ENCODE measurements at regions not wholly inside any gene's neighbourhood (a gene's known extent, or its start where the extent isn't known, plus 50 kb on each side); places are given as distances from the start of the nearest gene placed in this dataset.
"Not testable (repeated sequence)": the region's sequence is repeated elsewhere in the genome, so short reads cannot be mapped to it uniquely, and the experiment has no call there.

DNA sequence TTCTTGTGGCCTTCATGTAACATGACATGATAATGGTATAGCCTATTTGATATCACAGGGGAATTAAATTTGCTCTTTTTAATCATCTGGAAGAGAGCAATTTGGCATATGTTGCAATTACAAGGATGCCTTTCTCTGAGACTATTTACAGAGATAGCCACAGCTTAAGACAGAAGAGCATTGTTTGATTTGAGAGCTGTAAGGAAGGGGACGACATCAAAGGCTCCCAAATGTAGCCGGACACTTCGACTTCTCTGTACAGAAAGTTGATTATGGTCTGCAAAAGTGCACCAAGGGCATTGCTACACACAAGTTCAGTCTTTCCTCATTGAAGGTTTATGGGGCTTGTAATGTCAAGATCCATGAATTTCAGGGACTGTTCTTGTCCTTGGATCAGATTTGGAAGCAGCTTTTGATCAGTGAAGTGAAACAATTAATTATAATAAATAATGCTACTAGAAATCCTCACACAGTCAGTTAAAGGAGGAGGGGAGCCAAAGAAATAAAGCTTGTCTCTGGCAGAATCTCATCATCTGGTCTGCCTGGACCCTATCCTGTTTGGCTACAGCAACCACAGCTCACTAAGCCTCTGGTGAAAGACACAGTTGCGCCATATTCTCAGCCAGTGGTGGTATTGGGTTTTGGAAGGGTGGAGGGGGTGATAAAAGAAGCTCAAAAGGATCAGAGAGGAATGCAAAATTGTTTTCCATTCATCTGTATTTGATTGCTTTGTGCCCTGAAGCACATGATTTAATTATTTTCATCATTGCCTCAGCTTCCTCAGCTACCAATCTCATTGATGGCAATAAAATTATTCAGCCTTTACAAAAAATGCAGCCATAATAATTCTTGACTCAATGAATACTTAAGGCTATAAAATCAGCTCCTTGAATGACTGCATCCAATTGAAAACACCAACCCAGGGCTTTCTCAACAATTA, 654.3 kb upstream of the LCORL start:
- DNase-seq (ENCODE audit: low read depth) = no peak

DNA sequence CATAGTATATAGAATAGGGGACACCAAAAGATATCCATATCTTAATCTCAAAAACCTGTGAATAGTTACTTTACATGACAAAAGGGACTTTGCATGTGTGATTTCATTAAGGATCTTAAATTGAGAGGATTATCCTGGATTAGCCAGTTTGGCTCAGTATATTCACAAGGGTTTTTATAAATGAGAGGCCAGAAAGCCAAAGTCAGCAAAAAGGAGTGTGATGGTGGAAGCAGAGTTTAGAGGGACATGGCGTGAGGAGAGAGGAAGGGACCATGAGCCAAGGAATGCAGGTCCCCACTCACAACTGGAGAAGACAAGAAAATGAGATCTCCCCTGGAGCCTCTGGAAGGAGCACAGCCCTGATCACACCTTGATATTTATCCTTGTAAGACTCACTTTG, 648.5 kb upstream of the LCORL start:
- DNase-seq (ENCODE audit: low read depth) = no peak

DNA sequence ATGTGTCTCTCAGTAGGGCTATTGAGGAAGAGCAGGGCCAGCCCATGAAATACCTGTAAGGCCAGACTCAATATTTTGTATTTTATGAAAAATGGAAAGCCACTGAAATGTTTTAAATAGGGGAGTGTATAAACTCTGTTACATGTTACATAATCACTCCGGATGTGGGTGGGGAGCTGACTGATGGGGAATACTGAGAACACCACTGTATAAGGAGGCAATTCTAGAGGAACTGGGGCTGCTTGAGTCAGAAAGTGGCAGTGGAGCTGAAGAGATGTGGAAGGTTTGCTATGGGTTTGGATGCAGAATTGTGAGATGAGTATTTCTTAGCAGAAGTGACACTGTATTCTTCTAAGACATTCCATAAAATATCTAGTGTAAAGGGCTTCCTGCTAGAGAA, 647.8 kb upstream of the LCORL start:
- no peak for DNase-seq (ENCODE audit: low read depth)

DNA sequence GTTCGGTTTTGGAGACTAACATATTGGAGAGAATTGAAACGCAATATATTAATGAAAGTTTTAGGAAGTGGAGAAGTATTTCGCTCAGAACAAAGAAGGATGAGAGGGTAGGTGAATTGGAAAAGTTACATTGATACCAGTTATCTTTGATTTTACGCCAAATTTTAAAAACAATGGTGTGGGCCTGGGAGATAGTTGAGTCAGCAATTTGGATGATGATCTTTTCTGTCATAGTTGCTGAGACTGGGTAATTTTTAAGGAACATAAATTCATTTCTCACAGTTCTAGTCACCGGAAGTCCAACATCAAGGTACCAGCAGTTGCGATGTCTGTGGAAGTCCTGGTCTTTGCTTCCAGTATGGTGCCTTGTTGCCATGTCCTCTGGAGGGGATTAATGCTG, 644.8 kb upstream of the LCORL start:
- no peak for DNase-seq (ENCODE audit: low read depth)

DNA sequence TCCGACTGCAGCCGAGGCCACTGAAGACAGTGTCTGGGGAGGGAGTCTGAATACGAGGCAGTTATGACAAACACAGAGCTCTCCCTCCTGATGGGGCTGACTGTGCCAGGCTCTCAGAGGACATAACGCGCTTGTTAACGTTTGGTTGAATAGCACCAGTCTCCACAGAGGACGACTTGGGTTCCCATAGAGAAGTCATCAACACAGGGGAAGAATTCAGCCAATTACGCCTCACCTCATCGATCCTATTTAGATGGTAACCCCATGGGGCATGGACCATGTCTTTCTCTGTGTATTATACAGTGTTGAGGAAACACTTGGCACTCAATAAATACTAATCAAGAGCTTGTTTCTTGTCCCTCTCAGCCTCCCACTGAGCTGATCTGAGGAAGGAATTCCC, 642.6 kb upstream of the LCORL start:
- no peak for DNase-seq (ENCODE audit: low read depth)

DNA sequence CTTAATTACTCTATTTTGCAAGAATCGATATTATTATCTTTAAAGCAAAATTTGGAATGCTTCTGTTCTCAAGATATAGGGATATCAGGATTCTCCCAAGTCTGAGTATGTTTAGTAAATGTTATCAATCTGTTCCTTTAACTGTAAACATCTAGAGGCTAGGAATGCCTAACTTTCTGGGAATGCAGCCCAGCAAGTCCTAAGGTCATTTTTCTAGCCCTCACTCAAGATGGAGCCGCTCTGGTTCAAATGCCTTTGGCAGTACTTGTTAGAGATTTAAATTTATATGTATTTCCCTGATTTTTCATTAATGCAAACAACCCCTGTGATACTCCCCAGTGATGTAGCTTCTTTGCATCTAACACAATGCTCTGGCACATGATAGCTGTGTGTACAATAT, 623.8 kb upstream of the LCORL start:
- DNase-seq (ENCODE audit: low read depth) = no peak

DNA sequence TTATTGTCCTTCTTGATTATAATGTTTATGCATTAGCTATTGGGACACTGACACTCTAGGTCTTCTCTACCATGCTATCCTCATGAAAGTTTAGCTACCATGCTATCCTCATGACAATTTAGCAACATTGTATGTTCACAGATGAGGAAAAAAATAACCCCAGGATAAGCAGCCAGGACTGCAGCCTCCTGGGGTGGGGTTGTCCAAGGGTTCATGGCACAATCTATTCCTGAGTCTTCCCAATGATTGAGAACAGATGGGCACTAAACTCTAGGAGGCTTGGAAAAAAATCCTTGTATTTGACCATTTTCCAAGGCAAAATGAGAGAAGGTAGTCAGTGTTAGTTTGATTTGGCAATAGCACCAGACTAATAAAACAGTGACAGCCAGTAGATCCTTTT, 619.8 kb upstream of the LCORL start:
- no peak for DNase-seq (ENCODE audit: low read depth)

DNA sequence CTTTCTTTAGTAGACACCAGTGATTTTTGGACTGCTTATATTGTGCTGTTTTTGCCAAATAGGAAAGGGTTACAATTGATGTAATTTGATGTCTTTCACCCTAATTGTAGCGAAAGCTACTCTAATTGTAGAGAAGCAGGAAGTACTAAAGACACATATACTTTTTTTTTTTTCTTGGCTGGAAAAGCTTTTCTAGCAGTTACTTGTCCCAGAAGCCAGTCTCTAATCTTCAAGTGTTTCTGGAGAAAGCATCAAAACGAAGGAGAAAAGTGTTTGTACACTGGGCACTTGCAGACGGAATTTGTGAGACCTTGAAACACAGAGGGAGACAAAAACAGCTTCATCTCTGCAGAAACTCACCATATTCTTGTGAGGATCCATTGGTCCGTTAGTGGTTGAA, 616.5 kb upstream of the LCORL start:
- DNase-seq (ENCODE audit: low read depth) = no peak

DNA sequence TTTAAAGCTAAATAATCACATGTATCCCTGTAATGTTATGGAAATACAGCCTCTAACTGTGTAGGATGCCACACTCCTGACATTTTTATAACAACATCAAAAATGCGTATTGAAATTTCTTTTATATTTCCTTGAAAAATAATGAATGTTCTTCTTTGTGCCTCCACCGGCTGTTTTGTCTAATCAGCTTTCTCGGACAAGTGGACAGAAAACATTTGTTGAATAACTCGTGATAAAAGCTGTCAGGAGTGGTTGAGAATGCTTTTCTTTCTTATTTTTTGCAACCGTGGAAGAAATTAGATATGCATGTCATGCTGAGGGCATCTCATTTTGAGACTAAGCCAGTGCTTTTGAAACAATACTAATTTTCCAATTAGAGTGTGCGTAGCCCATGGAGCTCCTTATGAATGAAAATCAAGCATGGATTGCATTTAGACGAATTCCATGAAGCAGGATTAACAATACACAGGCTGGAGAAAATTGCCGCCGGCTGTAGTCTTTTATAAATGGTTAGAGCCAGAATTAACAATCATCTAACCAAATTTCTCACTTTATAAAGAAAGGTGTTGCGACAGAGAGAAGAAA, 614.5 kb upstream of the LCORL start:
- DNase-seq (ENCODE audit: low read depth) = no peak

DNA sequence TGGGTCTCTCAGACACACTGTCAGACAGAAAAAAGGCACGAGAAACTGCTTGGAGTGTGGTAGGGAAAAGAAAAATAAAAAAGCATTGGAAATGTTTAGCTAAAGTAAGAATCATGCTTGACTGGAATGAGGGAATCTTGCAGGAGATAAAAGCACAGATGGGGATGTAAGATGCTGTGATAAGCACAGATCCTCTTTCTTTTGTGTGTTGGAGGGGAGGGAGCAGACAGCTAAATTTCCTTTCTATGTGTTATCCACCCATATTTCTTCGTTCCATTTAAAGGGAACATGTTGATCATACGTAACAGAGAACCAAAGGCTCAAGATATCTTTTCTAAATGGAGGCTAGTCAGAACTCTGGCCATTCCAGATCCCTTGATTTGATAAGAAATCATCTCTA, 614.0 kb upstream of the LCORL start:
- no peak for DNase-seq (ENCODE audit: low read depth)

DNA sequence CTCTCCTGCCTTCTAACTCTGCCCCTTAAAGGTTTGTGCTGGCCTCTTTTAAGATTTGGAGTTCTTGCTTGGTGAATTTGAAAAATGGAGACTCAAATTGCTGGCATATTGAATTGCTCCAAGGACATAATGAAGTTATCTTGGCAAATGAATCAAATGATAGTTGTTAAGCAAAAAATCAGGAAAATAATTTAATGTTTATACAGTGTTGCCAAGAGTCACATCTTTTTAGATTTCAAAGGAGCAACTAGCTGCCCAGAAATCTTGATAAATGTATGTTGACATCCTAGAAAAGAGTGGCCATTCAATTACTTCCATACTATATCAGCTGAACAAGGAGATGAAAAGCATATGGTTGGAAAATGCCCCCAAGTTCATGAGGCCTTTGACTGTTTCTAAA, 610.0 kb upstream of the LCORL start:
- no peak for DNase-seq (ENCODE audit: low read depth)

DNA sequence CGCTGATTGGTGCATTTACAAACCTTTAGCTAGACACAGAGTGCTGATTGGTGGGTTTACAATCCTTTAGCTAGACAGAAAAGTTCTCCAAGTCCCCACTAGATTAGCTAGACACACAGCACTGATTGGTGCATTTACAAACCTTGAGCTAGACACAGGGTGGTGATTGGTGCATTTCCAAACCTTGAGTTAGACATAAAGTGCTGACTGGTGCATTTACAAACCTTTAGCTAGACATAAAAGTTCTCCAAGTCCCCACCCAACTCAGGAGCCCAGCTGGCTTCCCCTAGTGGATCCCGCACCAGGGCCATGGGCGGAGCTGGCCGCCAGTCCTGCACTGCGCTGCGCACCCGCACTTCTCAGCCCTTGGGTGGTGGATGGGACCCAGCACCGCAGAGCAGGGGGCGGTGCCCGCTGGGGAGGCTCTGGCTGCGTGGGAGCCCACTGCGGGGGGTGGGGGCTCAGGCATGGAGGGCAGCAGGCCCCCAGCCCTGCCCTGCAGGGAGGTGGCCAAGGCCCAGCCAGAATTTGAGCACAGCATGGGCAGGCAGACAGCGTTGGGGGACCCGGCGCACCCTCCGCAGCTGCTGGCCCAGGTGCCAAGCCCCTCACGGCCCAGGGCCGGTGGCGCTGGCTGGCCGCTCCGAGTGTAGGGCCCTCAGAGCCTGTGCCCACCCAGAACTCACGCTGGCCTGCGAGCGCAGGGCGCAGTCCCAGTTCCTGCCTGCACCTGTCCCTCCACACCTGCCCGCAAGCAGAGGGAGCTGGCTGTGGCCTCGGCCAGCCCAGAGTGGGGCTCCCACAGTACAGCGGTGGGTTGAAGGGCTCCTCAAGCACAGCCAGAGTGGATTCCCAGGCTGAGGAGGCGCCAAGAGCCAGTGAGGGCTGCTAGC, 608.9 kb upstream of the LCORL start:
- DNase-seq (ENCODE audit: low read depth) = no peak

DNA sequence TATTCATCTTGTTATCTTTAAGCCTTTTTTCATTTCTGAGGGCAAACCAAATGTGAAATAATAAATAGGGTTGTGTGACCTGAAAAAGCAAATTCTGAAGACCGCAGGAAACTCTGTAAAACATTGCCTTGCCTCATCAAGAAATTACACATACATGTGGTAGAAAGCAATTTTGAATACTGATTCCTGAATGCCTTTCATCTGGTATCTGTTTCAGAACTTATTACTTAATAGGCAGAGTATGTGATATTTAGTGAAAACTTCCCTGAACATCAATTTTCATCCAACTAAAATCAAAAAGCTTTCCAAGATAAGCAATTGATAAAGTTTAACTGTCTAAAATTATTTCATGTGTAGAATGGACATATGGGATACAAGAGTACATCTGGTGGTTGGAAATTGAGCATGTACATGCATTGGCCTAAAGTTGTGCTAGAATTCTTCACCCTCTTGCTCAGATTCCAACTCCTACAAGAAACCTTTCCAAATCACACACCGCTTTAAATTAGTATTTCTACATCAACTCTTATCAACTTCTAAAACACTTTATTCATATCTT, 606.0 kb upstream of the LCORL start:
- DNase-seq (ENCODE audit: low read depth) = no peak

DNA sequence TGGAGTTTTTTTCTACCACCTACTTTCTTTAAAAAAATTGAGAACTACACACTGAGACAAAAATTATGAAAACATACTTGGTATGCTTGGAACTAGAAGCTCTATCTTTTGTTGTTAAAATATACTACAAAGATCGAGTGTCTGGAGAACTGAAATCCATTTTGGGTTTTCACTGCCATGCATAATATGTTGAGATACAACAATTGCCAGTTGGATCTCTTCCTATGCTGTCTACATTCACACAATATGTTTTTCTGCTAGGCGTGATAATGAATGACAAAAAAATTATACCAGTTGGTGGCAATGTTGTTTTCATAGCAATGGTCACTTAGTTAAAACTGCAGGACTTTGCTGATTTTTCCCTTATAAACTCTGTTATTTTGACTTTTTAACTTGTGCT, 605.4 kb upstream of the LCORL start:
- no peak for DNase-seq (ENCODE audit: low read depth)

DNA sequence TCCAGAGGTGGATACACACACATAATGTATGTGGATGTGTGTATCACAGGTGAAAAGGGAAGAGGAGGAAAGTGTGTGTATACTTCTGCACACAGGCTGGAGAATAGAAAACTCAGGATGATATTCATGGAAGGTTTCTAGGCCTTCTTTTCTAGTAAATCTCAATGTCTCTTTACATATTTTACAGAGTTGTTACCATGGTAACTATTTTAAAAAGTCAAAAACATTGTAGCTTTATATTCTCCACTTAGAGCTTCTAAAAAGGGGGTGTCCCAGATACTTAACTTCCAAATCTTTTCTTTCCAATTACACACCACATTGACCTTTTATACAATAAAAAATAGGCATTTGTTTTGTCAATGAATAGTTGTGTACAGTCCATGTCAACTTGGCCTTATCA, 604.8 kb upstream of the LCORL start:
- no peak for DNase-seq (ENCODE audit: low read depth)

DNA sequence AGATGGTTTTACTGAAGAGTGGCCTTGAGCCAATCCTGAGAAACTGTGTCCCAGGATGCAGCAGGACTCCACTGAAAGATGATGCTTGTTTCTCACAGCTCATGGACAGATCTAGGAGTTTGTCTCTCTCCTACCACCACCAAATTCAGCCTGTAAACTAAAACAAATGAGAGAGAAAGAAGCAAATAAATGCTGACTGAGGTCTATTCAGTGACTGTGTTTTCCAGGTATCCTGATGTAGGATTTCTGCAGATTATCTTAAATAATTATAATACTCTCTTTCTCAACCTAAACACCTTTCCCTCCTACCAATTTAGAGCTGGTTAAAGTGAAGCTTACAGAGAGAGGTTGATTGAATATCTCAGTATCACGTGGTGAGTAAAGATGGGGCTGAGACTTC, 599.6 kb upstream of the LCORL start:
- no peak for DNase-seq (ENCODE audit: low read depth)

DNA sequence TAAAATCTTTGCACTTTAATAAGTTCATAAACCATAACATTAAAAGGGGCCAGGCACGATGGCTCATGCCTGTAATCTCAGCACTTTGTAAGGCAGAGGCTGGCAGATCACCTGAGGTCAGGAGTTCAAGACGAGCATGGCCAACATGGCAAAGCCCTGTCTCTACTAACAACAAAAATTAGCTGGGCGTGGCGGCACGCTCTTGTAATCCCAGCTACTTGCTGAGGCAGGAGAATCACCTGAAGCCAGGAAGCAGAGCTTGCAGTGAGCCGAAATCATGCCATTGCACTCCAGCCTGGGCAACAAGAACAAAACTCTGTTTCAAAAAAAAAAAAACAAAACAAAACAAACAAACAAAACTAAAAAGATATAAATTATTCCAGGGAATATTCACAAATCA, 595.2 kb upstream of the LCORL start:
- DNase-seq (ENCODE audit: low read depth) = no peak

DNA sequence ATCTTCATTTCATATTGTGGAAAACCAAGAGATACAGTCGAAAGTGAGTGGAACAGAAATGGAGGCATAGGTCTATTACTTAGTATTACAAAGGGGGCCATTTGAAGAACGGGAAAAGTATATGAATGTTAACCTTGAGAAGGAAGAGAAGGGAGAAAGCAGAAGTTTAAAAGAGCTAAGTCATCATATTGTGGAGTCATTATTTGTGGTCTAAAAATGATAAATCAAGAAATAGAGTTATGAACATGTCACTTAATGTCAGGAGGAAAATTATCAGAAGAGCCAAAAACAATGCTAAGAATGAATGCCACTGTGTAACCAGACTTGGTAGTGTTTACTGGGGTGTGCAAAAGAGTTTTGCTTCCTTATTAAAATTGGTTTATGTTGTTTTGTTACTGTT, 589.5 kb upstream of the LCORL start:
- DNase-seq (ENCODE audit: low read depth) = no peak

DNA sequence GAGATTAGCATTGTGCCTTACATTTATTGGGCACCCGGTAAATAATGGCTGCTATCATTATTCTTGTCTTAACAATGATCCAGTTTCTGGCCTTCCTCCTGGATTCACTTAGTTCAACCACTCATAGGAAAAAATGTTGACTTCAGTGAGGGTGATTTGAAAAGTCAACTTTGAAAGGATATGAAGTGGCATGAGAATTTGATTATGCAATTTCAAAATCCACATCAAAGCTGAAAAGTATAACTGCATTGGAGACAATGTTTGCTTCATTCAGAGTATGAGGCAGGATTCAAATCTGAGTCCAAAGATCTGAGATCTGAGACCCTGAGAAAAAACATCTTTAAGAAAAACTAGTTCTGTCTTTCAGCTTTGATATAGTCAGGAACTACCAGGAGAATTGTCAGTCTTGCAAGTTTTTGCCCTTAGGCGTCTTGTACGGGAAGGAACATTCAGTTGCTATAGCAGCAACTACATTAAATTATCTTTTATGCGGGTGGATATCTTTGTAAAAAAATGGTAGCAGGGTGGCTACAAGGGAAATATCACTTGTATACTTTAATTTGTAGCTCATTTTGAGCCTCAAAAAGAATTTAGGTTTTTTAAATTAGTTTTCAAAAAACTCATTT, 587.5 kb upstream of the LCORL start:
- no peak for DNase-seq (ENCODE audit: low read depth)

DNA sequence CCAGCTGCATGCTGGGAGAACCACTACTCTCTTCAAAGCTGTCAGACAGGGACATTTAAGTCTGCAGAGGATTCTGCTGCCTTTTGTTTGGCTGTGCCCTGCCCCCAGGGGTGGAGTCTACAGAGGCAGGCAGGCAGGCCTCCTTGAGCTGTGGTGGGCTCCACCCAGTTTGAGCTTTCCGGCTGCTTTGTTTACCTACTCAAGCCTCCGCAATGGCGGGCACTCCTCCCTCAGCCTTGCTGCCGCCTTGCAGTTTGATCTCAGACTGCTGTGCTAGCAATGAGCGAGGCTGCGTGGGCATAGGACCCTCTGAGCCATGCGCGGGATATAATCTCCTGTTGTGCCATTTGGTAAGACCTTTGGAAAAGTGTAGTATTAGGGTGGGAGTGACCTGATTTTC, 581.1 kb upstream of the LCORL start:
- DNase-seq (ENCODE audit: low read depth) = not testable (repeated sequence)

DNA sequence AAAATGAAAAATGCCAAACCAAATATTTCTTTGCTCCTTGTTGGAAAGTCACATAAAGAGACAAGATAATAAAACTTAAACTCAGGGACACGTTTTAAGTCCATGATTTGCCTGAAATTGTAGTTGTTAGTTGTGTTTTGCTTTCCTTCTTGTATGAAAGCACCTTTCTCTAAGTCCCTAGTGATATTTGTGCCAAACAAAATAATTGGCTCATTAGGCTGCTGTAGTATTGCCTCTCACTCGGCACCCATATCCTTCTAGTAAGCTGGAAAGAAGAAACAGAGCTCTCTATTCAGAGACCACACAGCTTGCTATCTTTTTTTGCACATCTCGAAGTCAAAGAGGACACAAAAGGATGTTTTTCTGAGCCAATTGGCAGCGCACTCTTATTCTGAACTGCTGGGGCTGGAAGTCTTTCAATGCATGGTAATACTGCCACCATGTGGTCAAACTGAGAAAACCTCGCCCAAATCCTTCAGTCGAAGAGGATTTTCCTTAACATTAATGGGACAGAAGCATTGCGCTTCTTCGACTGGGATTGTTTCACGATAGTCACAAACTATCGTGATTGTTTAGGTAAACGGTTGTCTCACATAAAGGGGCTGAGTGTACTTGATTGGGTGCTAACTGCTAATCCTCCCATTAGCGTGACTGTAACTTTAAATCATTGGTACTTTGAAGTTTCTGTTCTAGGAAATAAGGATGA, 571.9 kb upstream of the LCORL start:
- peak; percentile 64 for DNase-seq (ENCODE audit: low read depth)
